ENCODE measurements at regions not wholly inside any gene's neighbourhood (a gene's known extent, or its start where the extent isn't known, plus 50 kb on each side); places are given as distances from the start of the nearest gene placed in this dataset.

DNA sequence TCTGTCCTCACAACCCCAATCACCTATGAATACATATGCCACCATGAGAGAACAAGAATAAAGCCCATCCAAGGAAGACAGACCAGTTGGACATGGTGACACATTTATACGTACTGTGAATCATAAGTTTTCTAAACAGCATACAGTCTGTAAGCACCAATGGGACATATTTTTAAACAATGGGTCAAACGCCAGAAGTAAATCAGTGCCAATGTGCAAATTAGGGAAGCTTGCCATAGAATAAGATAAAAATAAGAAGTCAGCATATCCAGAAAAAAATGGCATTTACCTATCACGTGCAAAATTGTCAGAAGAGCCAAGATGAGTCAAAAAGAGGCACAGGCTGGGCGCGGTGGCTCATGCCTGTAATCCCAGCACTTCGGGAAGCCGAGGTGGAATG lies 910.4 kb downstream of the SORCS1 start:
- TF ChIP-seq, protein P1, sequence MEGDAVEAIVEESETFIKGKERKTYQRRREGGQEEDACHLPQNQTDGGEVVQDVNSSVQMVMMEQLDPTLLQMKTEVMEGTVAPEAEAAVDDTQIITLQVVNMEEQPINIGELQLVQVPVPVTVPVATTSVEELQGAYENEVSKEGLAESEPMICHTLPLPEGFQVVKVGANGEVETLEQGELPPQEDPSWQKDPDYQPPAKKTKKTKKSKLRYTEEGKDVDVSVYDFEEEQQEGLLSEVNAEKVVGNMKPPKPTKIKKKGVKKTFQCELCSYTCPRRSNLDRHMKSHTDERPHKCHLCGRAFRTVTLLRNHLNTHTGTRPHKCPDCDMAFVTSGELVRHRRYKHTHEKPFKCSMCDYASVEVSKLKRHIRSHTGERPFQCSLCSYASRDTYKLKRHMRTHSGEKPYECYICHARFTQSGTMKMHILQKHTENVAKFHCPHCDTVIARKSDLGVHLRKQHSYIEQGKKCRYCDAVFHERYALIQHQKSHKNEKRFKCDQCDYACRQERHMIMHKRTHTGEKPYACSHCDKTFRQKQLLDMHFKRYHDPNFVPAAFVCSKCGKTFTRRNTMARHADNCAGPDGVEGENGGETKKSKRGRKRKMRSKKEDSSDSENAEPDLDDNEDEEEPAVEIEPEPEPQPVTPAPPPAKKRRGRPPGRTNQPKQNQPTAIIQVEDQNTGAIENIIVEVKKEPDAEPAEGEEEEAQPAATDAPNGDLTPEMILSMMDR (IDR thresholded peaks at IDR 0.05; ENCODE audit: low read length), result no peak
- TF ChIP-seq EZH2 (optimal IDR thresholded peaks at IDR 0.05; ENCODE audit: low read depth, low read length), result no peak

All from MM.1S (cell line).